K562 (cell line): ENCODE measurements at regions not wholly inside any gene's neighbourhood (a gene's known extent, or its start where the extent isn't known, plus 50 kb on each side); places are given as distances from the start of the nearest gene placed in this dataset.

Experiments
- ATAC-seq: fragments of 200-7000 bp; cut with Tn5 transposase; 3 replicates; pipeline ENCODE4 v1.9.1; 2020; ENCODE audit warnings: moderate library complexity
- BruUV-seq: library from RNA; stranded (reverse); fragments of 400-500 nt; replicated peaks from 2 replicates; lab custom pipeline; 2021; lab: Mats Ljungman, UMichigan
- CTCF ChIA-PET: fragments of 300-600 bp; formaldehyde crosslinking; extraction: SDS; loops from one replicate; lab custom pipeline; 2021; ENCODE audit warnings: low intra/inter-chr PET ratio; lab: Yijun Ruan, JAX
- POLR2A ChIA-PET: fragments of 300-600, 350-650 bp; sonication (Branson Sonifier 250); formaldehyde crosslinking; extraction: SDS; loops from one replicate; lab custom pipeline; 2021; ENCODE audit warnings: antibody characterized with exemption, inconsistent platforms; lab: Yijun Ruan, JAX
- DNase-seq, 4 experiments: peaks; one replicate each; pipeline versions ENCODE4 v3.0.0 to v3.0.0-alpha.2; 2011 to 2018; ENCODE audit warnings: low spot score in 3 of 4, mixed read lengths in 3 of 4; ENCODE audit errors: extremely low read depth in 1 of 4
- FAIRE-seq: peaks from 2 replicates; lab custom pipeline; 2011; peaks lifted over from hg19 to GRCh38; lab: Jason Lieb, UNC
- H2AFZ ChIP-seq: 2 replicates; pipeline ENCODE4 v1.6.0; 2011; ENCODE audit warnings: low read depth, low read length, control low read depth, inconsistent platforms
- H3K27ac ChIP-seq: fragments of 200-600 bp; 3 replicates; pipeline ENCODE4 v1.8.0; 2011; ENCODE audit warnings: low read depth, mild to moderate bottlenecking, control low read depth, inconsistent platforms, low read length, moderate library complexity, mixed read lengths; ENCODE audit errors: extremely low read depth
- H3K27me3 ChIP-seq, 2 experiments: fragments of 300-600 bp in 1 of 2; 2 replicates in 1 of 2; 3 replicates in 1 of 2; pipeline versions ENCODE4 v1.6.0 to v1.8.0; 2011; ENCODE audit warnings: inconsistent platforms in 2 of 2, low read length in 2 of 2, mild to moderate bottlenecking in 1 of 2, mixed read lengths in 1 of 2, moderate library complexity in 1 of 2; ENCODE audit not compliant: control insufficient read depth in 2 of 2, insufficient read depth in 2 of 2
- H3K36me3 ChIP-seq: fragments of 300-600 bp; 3 replicates; pipeline ENCODE4 v1.8.0; 2011; ENCODE audit warnings: mild to moderate bottlenecking, low read length, inconsistent platforms; ENCODE audit not compliant: control insufficient read depth, insufficient read depth
- H3K4me1 ChIP-seq, 2 experiments: fragments of 200-600 bp in 1 of 2; replicated peaks in 1 of 2; 2 replicates in 1 of 2; 3 replicates in 1 of 2; pipeline versions ENCODE4 v1.5.1 to v1.8.0; 2011; ENCODE audit warnings: inconsistent platforms in 2 of 2, low read length in 2 of 2, mild to moderate bottlenecking in 1 of 2, mixed read lengths in 1 of 2, moderate library complexity in 1 of 2; ENCODE audit not compliant: control insufficient read depth in 2 of 2, insufficient read depth in 2 of 2
- H3K4me2 ChIP-seq: 2 replicates; pipeline ENCODE4 v1.6.1; 2011; ENCODE audit warnings: low read length, control low read depth, inconsistent platforms, mixed read lengths; ENCODE audit not compliant: insufficient read depth
- H3K4me3 ChIP-seq: fragments of 200-600 bp; sonication (generic), shearing (Covaris generic); 2 replicates; pipeline ENCODE4 v1.5.1; 2016; ENCODE audit warnings: control low read depth, inconsistent platforms
- H3K79me2 ChIP-seq: fragments of 200-600 bp; 3 replicates; pipeline ENCODE4 v1.8.0; 2011; ENCODE audit warnings: low read length, inconsistent platforms; ENCODE audit not compliant: control insufficient read depth, insufficient read depth
- H3K9ac ChIP-seq, 2 experiments: 2 replicates each; pipeline versions ENCODE4 v1.6.0 to v1.6.1; 2011; ENCODE audit warnings: low read depth in 2 of 2, low read length in 2 of 2, control low read depth in 1 of 2, inconsistent platforms in 1 of 2, mild to moderate bottlenecking in 1 of 2, mixed read lengths in 1 of 2; ENCODE audit not compliant: insufficient read depth in 1 of 2
- H3K9me1 ChIP-seq: one replicate; pipeline ENCODE4 v1.6.0; 2011; ENCODE audit warnings: inconsistent platforms, mild to moderate bottlenecking, low read length, moderate library complexity; ENCODE audit not compliant: control insufficient read depth, insufficient read depth
- H3K9me3 ChIP-seq: replicated peaks from 2 replicates; pipeline ENCODE4 v1.5.1; 2011; ENCODE audit warnings: low read depth, low read length, inconsistent platforms; ENCODE audit not compliant: control insufficient read depth, insufficient read depth
- H4K20me1 ChIP-seq: replicated peaks from 2 replicates; pipeline ENCODE4 v1.6.1; 2011; ENCODE audit warnings: low read length, inconsistent platforms, mixed read lengths; ENCODE audit not compliant: control insufficient read depth, insufficient read depth
- CC2D1A ChIP-seq: fragments of 450-650 bp; IDR thresholded peaks from 2 replicates; pipeline ENCODE4 v1.6.1; 2017; ENCODE audit warnings: mild to moderate bottlenecking
- E2F8 ChIP-seq: fragments of 450-650 bp; IDR thresholded peaks from 2 replicates; pipeline ENCODE4 v1.7.1; 2018; ENCODE audit warnings: mild to moderate bottlenecking, low read depth; ENCODE audit not compliant: partially characterized antibody
- HCFC1 ChIP-seq: IDR thresholded peaks from 2 replicates; pipeline ENCODE4 v1.6.1; 2012; ENCODE audit warnings: low read depth, low read length, improper control_type of control experiment
- RBM17 ChIP-seq: fragments of 200-400 bp; formaldehyde crosslinking; IDR thresholded peaks from 2 replicates; pipeline ENCODE4 v1.6.1; 2017; ENCODE audit warnings: low read depth, mild to moderate bottlenecking, low read length, borderline replicate concordance
- ZC3H4 ChIP-seq: sonication (generic); formaldehyde crosslinking; IDR thresholded peaks from 2 replicates; pipeline ENCODE4 v1.9.0; 2021; ENCODE audit warnings: missing genetic modification reagents, borderline replicate concordance
- WGBS: fragments of 100-300 bp; shearing (Covaris generic); methylation state at CpG from one replicate; pipeline ENCODE4 v1.1.6; 2016; ENCODE audit warnings: low coverage, mixed read lengths; ENCODE audit not compliant: insufficient coverage; ENCODE audit errors: missing lambda C conversion rate; 5-methylcytosine and 5-hydroxymethylcytosine counted together
- in situ Hi-C: fragments of 300-500 bp; cut with MboI; formaldehyde crosslinking; loops from 4 replicates; pipeline ENCODE4 v1.15.0; 2018; ENCODE audit warnings: inconsistent platforms, mixed read lengths
- intact Hi-C: fragments of 100-400 bp; cut with micrococcal nuclease; formaldehyde crosslinking; loops from 2 replicates; pipeline ENCODE4 v1.14.2; 2022
- TF ChIP-seq, protein P1 (sequence below): fragments of 450-650 bp; IDR thresholded peaks from 2 replicates; pipeline ENCODE4 v1.6.1; 2014; ENCODE audit warnings: low read depth, mild to moderate bottlenecking, moderate library complexity, borderline replicate concordance

DNA sequence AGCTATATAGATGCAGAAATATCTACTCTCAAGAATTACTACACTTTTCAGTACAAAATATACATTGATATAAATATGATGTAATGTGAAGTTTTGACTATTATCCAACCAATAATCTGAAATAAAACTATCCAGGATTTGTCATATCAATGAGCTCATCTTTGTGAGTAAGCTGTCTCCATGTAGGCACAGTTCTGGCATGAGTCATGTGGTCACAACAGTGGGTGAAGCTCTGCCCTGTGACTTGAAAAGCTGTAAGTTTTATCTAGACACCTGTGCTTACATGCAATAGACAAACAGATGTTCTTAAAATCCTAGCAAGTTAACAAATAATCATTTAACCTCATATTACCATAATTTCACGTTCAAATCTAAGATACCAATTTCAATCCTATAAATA is 192.7 kb downstream of the GABRG1 start (continued):
- no peak for TF ChIP-seq HCFC1
- TF ChIP-seq, protein P1, sequence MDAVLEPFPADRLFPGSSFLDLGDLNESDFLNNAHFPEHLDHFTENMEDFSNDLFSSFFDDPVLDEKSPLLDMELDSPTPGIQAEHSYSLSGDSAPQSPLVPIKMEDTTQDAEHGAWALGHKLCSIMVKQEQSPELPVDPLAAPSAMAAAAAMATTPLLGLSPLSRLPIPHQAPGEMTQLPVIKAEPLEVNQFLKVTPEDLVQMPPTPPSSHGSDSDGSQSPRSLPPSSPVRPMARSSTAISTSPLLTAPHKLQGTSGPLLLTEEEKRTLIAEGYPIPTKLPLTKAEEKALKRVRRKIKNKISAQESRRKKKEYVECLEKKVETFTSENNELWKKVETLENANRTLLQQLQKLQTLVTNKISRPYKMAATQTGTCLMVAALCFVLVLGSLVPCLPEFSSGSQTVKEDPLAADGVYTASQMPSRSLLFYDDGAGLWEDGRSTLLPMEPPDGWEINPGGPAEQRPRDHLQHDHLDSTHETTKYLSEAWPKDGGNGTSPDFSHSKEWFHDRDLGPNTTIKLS = no peak
- TF ChIP-seq ZC3H4 (CRISPR knock-in tag) = no peak
- TF ChIP-seq, all 486 proteins: peak for 0

DNA sequence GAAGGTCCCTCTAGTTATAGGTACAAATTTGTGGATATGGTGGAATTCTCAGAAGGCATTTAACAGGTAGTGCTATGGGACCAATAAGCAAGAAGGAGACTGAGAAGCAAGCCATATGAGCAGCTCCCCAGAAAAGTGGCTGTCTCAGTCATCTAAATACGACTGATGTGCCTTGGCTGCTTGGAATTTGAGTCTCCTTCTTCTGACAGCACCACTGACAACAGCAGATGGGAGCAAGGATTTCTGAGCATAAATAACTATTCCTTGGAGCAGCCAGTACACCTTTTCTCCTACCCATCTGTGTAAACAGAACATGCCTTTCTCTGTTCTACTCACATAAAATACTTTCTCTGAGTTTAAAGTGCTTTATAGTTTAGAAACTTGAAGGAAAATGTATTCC is 196.2 kb downstream of the GABRG1 start:
- ChIA-PET POLR2A (no interaction called here), CTCF (no interaction called here)
- Histone ChIP-seq H3K27ac (no peak overlapping the region), H3K79me2 (no peaks in the 10 kb centered on the region), H2AFZ (no peak overlapping the region), H3K9ac (no peak overlapping the region), H3K9me3 (no peaks in the 10 kb centered on the region; the same call in 1 of the 2 replicates), H3K27me3 (no peaks in the 10 kb centered on the region), H3K4me3 (no peak overlapping the region), H3K4me1 (no peaks in the 10 kb centered on the region), H3K36me3 (no peaks in the 10 kb centered on the region), H3K9me1 (no peaks in the 10 kb centered on the region), H3K4me2 (no peak overlapping the region), H4K20me1 (no peaks in the 10 kb centered on the region)
- in situ Hi-C loops (no loop called here), intact Hi-C loops (no loop called here)
- FAIRE-seq (no peak), DNase-seq (no peak), ATAC-seq (no peak)
- TF ChIP-seq RBM17 (no peak), CC2D1A (no peak), E2F8 (no peak)
- BruUV-seq = no TSS peak
- 0% methylated on average over 1 of the region's 1 CpG for WGBS
